ENCODE measurements at regions not wholly inside any gene's neighbourhood (a gene's known extent, or its start where the extent isn't known, plus 50 kb on each side); places are given as distances from the start of the nearest gene placed in this dataset.
"Not testable (repeated sequence)": the region's sequence is repeated elsewhere in the genome, so short reads cannot be mapped to it uniquely, and the experiment has no call there.

GRCh38 chr17:77286391-77286640 is 145.5 kb downstream of the SEC14L1 start:
- TF ChIP-seq CTCF (IDR thresholded peaks at IDR 0.05) (no peak), ZFX (IDR thresholded peaks at IDR 0.05; ENCODE audit: borderline replicate concordance) (no peak)
- peak overlapping the region; percentile 98 for H3K27ac ChIP-seq

- TF ChIP-seq ZFX (IDR thresholded peaks at IDR 0.05; ENCODE audit: borderline replicate concordance) = no peak
- no peak for TF ChIP-seq CTCF (IDR thresholded peaks at IDR 0.05)
- H3K27ac ChIP-seq = peak overlapping the region; percentile 98
Observed at GRCh38 chr17:77286641-77287431, 146.1 kb downstream of the SEC14L1 start.

GRCh38 chr17:77287432-77288068 is 146.8 kb downstream of the SEC14L1 start:
- TF ChIP-seq CTCF (IDR thresholded peaks at IDR 0.05) (no peak), ZFX (IDR thresholded peaks at IDR 0.05; ENCODE audit: borderline replicate concordance) (no peak)
- H3K27ac ChIP-seq = peak overlapping the region; percentile 98

- TF ChIP-seq ZFX (IDR thresholded peaks at IDR 0.05; ENCODE audit: borderline replicate concordance) (no peak), CTCF (IDR thresholded peaks at IDR 0.05) (no peak)
- peak overlapping the region; percentile 98 for H3K27ac ChIP-seq
Observed at GRCh38 chr17:77288115-77288619, 147.4 kb downstream of the SEC14L1 start.

GRCh38 chr17:77290759-77291558 is 150.2 kb downstream of the SEC14L1 start:
- not testable (repeated sequence) for H3K27ac ChIP-seq

GRCh38 chr17:77291591-77292386 is 151.0 kb downstream of the SEC14L1 start:
- TF ChIP-seq ZFX (IDR thresholded peaks at IDR 0.05; ENCODE audit: borderline replicate concordance) (no peak), CTCF (IDR thresholded peaks at IDR 0.05) (no peak)
- no peak overlapping the region for H3K27ac ChIP-seq

GRCh38 chr17:77294761-77295160 is 154.0 kb downstream of the SEC14L1 start:
- TF ChIP-seq CTCF (IDR thresholded peaks at IDR 0.05) (no peak), ZFX (IDR thresholded peaks at IDR 0.05; ENCODE audit: borderline replicate concordance) (no peak)

More at GRCh38 chr17:77294761-77295160, 154.0 kb downstream of the SEC14L1 start:
- no peak overlapping the region for H3K27ac ChIP-seq

Measured in 22Rv1 (cell line).